GM19043 (cell line): ENCODE measurements at regions not wholly inside any gene's neighbourhood (a gene's known extent, or its start where the extent isn't known, plus 50 kb on each side); places are given as distances from the start of the nearest gene placed in this dataset.
"Not testable (repeated sequence)": the region's sequence is repeated elsewhere in the genome, so short reads cannot be mapped to it uniquely, and the experiment has no call there.

ENCODE experiments used
- ATAC-seq: cut with Tn5 transposase; IDR thresholded peaks from one replicate; pipeline ENCODE4 v1.9.1; 2021; ENCODE audit warnings: low read depth; ENCODE audit not compliant: unreplicated experiment

DNA sequence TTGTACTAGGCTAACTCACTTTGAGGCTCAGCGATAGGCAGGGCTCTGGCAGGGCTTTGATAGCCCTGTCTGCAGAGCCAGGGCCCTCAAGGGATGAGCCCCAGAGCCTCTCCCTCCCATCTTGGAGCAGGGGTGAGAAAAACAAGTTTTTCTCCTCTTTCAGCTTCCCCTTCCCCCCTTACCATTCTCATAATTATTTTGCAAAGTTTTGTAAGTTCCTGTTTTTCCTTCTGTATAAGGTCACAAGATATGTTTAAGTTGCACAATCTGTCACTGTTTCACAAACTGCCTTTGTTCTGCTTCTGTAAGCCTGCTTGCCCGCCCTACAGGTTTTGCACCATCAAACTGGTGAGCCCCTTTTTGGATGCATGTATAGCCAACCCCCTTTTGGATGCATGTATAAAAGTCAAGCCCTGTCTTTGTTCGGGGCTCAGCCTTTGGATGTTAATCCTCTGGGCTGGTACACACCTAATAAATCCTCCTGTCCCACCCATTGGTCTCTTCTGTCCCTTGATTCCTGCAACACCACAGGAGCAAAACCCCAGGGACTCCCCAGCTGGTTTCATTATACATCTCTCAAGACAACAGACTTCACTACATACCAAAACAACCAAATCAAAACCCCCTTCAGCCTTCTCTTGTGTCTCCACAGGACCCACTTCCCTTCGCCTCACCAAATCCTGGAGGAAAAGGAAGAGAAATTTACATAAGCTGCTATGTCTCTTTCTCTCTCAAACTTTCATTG lies 52.5 kb upstream of the RESF1 start:
- ATAC-seq: no peak

DNA sequence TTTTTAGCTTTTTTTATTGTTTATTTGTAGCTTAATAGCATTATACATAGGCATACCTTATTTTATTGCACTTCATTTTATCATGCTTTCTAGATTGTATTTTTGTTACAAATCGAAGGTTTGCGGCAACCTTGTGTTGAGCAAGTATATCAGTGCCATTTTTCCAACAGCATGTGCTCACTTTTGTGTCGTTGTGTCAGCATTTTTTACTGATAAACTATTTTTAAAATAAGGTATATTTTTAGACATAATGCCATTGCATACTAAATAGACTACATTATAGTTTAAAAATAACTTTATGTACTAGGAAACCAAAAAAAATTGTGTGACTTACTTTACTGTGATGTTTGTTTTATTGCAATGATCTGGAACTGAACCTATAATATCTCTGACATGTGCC lies 56.2 kb upstream of the RESF1 start:
- ATAC-seq: no peak

GRCh38 chr12:31900271-31900670 lies 58.9 kb upstream of the RESF1 start:
- no peak for ATAC-seq

- ATAC-seq: no peak
Observed at GRCh38 chr12:31899109-31899508, 60.1 kb upstream of the RESF1 start.

- ATAC-seq: no peak
Observed at GRCh38 chr12:31897781-31898503, 61.3 kb upstream of the RESF1 start.

DNA sequence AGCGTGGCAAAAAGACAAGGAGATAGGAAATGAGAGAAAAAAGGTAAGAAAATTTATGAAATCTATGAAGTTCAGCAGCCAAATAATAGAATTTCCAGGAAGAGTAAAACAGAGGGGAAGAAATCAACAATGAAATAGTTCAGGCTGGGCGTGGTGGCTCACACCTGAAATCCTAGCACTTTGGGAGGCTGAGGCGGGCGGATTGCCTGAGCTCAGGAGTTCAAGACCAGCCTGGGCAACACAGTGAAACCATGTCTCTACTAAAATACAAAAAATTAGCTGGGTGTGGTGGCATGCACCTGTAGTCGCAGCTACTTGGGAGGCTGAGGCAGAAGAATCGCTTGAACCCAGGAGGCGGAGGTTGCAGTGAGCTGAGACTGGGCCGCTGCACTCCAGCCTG lies 62.1 kb upstream of the RESF1 start:
- not testable (repeated sequence) for ATAC-seq

DNA sequence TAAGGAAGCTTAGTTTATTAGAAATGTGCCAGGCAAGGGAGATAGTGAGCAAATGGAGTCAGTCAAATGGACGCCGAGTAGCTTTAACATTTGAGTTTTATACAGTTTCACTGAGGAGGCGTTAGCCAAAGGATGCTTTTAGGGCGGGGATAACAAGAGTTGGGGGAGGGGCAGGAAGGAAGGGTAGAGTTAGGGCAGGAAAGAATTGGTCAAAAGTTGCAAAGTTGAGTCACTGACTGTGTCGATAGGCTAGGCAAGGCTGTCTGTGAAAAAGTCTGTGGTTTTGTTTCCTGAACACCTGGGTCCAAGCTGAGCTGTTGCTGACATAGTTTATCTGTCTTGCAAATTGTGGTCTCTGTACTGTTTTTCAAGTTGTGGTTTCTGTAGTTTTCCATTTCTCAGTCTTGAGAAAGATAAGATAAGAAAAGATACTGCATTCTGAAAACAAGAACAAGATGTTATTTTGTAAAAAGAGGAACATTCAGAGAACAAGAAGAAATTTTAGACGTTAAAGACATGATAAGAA lies 62.6 kb upstream of the RESF1 start:
- ATAC-seq: peak; percentile 98

DNA sequence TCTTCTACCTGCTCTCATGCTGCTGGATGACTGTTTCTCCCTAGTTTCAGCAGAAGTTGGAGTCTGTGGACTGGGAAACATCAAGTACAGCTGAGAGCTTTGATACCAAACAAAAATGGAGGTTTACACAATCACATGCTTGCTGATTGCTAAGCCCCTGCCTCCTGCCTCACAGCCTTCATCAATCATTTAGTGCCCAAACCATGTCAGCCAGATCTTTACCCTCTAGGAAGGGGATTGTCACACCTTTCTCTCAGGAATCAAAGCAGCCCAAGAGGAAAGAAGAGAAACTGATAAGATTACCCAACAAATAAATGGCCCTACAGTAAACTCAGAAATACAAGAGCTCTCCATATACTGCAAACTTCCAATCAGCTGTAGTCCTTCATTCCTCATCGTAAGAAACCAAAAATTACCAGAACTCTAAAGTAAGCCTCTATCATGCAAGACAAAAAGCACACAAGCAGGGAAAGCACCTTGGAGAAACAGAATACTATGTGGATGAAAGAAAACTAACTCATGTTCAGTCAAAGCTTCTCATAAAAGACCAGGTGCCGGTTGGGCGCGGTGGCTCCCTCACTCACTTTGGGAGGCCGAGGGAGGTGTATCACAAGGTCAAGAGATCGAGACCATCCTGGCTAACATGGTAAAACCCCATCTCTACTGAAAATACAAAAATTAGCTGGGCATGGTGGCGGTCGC lies 63.6 kb upstream of the RESF1 start:
- ATAC-seq: no peak

GRCh38 chr12:31890295-31891285 lies 68.6 kb upstream of the RESF1 start:
- no peak for ATAC-seq

GRCh38 chr12:31887109-31887811 lies 72.0 kb upstream of the RESF1 start:
- no peak for ATAC-seq

DNA sequence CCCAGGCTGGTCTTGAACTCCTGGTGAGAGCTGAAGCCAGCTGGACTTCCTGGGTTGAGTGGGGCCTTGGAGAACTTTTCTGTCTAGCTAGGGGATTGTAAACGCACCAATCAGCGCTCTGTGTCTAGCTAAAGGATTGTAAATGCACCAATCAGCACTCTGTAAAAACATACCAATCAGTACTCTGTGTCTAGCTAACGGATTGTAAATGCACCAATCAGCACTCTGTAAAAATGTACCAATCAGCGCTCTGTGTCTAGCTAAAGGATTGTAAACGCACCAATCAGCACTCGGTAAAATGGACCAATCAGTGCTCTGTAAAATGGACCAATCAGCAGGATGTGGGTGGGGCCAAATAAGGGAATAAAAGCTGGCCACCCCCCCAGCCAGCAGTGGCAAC lies 76.5 kb upstream of the RESF1 start:
- ATAC-seq: not testable (repeated sequence)

DNA sequence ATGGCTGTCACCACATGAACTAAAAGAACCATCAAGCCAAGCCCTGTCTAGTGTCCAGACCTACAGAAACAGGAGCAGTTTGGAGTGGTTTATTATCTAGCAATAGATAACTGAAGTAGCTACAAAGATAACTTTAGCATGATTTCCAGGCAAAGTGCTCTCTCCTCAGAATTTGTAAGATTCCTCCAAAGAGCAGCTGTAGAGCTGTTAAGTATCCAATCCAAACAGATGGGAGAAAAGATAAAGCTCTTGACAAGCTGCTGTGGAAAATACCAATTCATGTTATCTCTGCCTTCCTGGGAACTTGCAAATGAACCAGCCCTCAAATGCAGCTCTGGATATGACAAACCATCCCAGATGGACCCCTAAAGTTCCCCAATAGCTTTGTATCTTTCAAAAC lies 78.9 kb upstream of the RESF1 start:
- ATAC-seq: no peak

- no peak for ATAC-seq
Observed at GRCh38 chr12:31877884-31878283, 81.3 kb upstream of the RESF1 start.

DNA sequence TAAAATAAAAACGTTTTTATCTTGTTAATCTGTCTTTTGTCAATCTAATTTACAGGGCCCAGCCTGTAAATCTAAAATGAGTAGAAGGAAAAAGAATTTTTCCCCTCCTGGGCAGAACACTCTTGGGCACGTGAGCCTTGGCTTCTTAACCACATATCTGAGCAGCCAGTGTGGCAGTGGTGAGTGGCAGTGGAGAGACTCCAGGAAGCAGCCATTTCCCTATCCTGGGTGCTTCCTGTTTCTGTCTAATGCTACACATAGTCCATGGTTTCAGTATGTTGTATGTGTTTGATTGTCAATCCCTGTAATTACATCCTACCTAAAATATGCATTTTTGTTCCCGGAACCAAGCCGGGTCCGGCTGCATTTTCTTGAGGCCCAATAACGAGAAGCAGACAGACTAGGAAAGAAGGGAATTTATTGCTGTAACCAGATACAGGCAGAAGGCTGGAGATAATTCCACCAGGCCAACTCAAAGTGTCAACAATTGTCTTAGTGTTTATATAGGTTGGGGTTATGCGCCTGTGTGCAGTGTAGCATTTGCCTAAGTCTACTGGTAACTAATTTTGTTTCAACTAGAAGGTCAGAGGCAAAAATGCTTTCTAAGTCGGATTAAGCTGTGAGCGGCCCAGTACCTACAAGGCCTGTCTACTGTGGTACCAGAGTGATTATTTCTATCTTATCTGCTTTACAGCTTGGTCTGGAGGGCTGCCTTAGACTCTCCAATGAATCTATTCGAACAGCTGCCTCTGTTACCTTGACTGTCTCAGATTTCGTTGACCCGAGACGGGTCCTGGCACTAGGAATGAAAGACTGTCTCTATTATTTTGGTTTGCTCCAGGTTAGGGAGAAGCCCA lies 82.4 kb upstream of the RESF1 start:
- ATAC-seq: no peak

DNA sequence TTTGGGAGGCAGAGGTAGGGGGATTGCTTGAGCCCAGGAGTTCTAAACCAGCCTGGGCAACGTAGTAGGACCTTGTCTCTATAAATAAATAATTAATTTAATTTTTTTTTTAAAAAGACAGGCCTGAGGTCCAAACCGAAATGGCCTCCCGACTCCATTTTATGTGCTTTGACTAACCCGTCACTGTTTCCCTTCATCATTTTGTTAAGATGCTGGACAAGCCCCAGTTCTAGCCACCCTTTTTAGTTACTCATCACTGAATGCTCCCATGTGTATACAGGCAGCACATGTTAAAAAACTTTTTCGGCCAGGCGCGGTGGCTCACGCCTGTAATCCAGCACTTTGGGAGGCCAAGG lies 83.6 kb upstream of the RESF1 start:
- no peak for ATAC-seq

DNA sequence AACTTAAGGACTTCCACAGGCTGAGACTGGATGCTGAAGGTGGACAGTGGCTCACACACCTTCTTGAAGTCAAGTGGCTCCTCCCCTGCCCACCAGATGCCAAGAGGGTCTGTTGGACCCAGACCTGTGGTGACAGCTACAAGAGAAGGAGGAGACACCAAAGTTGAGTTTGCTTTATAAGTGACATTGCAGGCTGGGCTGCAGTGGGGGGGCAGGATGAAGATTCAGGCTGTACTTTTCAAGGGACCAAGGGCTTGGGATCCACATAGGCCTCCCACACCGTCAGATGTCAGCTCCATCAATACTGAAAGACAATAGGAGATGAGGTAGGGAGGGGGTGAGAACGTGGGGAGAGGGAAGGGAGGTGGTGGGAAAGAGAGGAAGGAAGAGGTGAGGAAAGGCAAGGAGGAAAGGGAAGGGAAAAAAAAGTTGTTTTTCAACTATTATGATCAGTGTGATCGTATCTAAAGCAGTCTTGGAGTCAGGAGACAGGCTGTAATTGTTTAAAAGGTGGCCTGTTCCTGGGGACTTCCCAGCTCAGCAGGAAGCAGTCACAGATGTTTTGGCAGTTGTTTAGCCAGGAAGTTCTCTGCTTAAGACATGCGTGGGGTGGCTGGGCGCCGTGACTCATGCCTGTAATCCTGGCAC lies 84.1 kb upstream of the RESF1 start:
- ATAC-seq: no peak

DNA sequence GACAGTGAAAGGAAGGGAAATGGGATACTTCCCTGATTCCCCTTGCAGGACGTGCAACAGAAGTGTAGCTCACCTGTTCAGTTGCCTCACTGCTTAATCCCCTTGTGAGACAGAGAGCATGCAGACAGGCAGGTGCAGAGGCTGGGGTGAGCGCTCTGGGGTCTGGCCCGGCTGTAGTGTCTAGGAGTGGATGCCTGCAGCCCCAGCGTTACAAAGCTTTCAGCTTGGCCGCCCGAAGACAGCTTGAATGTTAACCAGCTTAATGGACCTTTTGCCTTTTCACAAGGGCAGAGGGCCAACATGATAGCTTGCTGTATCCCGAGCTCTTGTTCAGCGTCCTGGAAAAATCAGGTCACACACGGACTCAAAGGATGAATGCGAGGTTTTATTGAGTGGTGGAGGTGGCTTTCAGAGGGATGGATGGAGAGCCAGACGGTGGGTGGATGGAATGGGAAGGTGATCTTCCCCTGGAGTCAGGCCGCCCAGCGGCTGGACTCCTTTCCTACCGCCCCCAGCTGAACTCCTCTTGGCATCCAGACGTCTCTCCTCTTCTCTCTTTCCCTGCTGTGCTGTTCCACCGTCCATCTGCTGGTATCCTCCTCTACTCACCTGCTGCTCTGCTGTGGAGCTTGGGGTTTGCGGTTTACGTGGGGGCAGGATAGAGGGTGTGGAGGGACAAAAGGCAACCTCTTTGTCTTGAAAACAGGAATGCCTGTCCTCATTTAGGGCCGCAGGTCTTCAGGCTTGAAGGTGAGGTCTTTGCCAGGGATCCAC lies 86.2 kb upstream of the RESF1 start:
- no peak for ATAC-seq

GRCh38 chr12:31869972-31870371 lies 89.2 kb upstream of the RESF1 start:
- no peak for ATAC-seq
